GM12875 (cell line): ENCODE measurements at regions not wholly inside any gene's neighbourhood (a gene's known extent, or its start where the extent isn't known, plus 50 kb on each side); places are given as distances from the start of the nearest gene placed in this dataset.

Experiments
- H3K4me3 ChIP-seq: one replicate; pipeline ENCODE4 v1.5.1; 2011; ENCODE audit warnings: low read depth, low read length, control low read depth
- CTCF ChIP-seq: IDR thresholded peaks from 2 replicates; pipeline ENCODE4 v1.5.1; 2011; ENCODE audit warnings: low read depth, mild to moderate bottlenecking, control low read depth, inconsistent platforms, low read length, moderate library complexity, borderline replicate concordance; ENCODE audit not compliant: insufficient read depth

DNA sequence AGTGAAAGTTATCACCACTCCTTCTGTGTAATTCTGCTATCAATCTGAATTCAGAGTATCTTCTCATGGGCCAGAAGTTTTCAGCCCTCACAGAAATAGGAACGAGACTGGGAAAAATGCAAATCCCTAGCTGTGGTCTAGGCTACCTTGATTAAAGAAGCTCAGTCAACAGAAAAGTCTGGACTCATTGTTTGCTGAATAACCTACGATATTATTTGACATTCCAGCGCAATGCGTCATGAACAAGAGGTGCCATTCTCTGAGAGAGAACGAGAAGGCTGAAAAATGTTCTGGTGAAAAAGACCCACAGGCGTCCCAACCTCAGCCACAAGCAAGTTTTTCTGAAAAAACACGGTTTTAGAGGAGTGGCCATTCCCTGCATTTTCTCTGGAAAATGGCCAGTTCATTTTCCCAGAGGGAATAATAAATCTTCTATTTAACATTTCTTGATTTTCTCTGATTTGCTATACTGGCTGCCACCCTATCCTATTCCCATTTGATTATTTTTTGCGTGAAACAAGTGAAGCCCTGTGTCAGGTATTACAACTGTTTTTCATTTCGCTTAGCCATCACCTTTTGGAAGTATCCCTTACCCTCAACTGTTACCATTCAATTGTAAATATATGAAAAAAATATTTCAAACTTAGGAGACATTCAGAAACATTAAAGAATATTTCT lies 1117.6 kb upstream of the PRKX start:
- TF ChIP-seq CTCF, result no peak
- H3K4me3 ChIP-seq, result no peak overlapping the region

DNA sequence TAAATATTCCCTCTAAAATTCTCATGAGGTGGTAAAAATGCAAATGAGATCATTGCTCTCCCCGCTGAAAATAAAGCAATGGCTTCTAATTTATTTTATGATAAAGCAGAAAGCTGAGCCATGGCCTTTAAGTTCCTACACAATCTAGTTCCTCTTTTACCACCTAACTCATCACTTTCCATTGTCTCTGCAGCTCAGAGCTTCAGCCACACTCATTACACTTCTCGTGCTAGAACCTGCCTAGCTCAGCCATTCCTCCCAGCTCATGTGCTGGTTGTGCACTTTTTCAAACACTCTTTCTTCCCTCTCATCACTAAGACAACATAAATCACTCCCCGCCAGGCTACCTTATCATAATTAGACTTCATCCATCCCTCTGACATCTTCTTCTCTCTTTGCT lies 1112.1 kb upstream of the PRKX start:
- TF ChIP-seq CTCF, result no peak
- H3K4me3 ChIP-seq, result no peak overlapping the region

DNA sequence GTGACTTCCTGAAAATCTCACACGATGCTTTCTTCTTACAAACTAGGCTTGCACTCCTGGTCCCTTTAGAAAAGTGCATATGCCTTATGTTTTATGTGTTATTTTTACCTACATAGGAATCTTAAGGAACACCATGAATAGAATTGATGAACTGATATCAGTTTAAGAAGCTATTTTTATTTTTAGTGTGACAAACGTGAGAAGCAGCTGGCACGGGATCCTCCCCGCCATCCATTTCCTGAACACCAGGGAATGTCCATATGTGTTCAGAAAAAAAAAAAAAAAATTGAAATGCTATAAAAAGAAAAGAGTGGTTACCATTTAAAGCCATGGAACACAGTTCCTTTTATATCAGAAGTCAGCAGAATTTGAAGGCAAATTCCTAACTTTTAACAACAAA lies 1096.1 kb upstream of the PRKX start:
- H3K4me3 ChIP-seq, result no peak overlapping the region
- TF ChIP-seq CTCF, result no peak

DNA sequence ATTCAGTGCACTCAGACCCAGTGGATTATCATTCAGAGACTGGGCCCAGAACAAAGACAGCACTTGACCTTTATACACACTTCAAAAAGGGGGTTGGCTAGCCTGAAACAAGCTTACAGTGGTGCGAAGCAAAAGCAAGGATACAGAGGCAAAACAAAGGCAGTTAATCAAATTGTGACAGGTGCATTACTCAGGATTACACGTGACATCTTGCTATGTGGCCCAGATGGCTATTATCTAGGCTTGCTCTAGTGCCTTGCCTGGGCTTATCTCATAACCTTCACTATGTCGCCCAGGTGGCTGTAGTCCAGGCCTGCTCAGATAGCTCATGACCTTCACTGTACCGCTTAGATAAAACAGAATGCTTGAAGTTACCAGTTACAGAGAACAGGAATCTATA lies 1092.1 kb upstream of the PRKX start:
- no peak for TF ChIP-seq CTCF
- no peak overlapping the region for H3K4me3 ChIP-seq

- H3K4me3 ChIP-seq, result no peak overlapping the region
- TF ChIP-seq CTCF, result no peak
Measured at GRCh38 chrX:4800756-4801155, 1087.3 kb upstream of the PRKX start.

DNA sequence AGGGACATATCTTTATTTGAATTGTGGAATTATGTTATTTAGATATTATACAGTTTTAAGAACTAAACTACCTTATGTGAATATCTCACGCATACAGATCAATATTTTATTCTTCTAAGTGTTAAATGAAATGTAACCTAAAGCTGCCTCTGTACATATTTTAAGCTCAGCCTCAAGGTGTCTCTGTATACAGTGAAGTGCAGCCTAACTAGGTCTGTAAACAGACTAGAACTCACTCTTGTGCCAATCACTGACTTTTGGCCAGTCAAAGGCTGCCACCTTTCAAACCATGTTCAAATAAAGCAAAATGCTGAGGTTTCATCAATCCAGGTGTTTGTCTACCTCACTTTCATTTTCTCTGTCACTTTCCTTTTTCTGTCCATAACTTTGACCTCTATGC lies 1074.5 kb upstream of the PRKX start:
- no peak overlapping the region for H3K4me3 ChIP-seq
- TF ChIP-seq CTCF, result no peak

DNA sequence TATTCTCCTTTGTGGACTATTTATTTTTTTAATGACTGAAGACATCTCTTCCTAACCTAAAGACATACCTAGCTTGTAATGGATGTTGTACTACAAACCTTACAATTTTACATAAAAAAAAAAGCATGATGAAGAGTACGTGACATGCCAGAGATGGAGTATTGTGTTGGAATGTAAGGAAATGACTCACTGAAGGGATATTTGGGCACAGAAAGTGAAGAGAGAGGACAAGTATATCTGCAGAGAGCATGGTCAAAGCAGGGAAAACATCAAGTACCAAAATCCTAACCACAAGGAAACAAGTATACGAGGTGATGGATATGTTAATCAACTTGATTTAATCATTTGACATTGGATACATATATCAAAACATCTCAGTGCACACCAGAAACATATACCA lies 1051.4 kb upstream of the PRKX start:
- H3K4me3 ChIP-seq, result no peak overlapping the region
- TF ChIP-seq CTCF, result no peak
